Activated T-cell treated with anti-CD3 and anti-CD28 coated beads for 24 hours (primary cell): ENCODE measurements at regions not wholly inside any gene's neighbourhood (a gene's known extent, or its start where the extent isn't known, plus 50 kb on each side); places are given as distances from the start of the nearest gene placed in this dataset.

Experiments used
- DNase-seq: peaks from one replicate; pipeline ENCODE4 v3.0.0-alpha.2; 2020; ENCODE audit warnings: low read depth

- no peak for DNase-seq
Observed at GRCh38 chr5:167863883-167864282, 427.6 kb upstream of the WWC1 start.

GRCh38 chr5:167864801-167865200 is 426.6 kb upstream of the WWC1 start:
- DNase-seq = no peak

DNA sequence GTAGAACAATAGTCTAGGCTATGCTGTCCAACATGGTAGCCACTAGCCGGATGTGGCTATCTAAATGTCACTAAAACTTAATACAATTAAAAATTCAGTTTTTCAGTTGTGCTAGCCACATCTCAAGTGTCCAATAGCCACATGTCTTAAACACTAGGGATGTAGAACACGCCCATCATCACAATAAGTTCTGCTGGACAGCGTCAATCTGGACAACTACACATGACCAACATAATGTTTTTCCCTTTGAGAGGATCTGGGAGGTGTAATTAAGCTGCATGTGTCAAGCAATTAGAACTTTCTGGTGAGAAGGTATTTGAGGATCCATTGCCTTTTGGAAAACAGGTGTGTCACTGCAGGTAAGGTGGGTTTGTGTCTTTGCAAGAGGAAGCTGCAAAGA is 424.6 kb upstream of the WWC1 start:
- no peak for DNase-seq

- no peak for DNase-seq
Observed at GRCh38 chr5:167867281-167867680, 424.2 kb upstream of the WWC1 start.

DNA sequence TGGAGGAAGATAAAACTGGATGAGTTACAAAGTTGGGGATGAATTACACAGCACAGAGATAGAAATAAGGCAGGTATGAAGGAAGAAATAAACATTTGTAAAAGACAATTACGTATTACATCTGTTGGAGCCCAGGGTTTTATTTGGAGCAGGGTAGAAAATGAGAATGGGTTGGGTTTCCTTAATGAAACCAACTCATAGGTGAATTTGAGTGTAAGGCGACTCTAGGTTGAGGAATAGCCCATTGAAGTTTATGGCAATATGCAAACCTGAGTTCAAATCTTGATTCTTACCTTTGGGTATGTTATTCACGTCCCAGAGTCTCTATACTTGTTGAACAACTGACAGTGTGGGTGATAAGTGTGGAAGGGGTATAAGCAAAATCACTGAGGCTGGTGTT is 422.3 kb upstream of the WWC1 start:
- no peak for DNase-seq

DNA sequence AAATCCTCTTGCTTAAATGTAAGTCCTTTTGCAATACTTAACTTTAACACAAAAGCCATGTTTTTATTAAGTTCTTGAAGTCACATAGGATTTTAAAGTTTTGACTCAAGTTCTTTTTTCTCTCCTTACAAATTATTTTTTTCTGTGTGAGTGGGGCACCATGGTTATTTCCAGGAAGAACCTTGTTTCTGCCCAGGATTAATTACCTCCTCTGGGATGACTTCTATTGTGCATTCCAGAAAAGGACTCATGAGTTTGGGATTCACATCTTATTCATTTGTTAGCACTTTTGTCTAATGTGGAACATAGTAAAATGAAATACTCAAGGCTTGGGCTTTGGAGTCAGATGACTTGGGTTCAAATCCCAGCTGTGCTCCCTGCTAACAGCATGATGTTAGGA is 421.4 kb upstream of the WWC1 start:
- DNase-seq = no peak

- no peak for DNase-seq
Observed at GRCh38 chr5:167871091-167871490, 420.4 kb upstream of the WWC1 start.

- DNase-seq = no peak
Observed at GRCh38 chr5:167872791-167873190, 418.7 kb upstream of the WWC1 start.

DNA sequence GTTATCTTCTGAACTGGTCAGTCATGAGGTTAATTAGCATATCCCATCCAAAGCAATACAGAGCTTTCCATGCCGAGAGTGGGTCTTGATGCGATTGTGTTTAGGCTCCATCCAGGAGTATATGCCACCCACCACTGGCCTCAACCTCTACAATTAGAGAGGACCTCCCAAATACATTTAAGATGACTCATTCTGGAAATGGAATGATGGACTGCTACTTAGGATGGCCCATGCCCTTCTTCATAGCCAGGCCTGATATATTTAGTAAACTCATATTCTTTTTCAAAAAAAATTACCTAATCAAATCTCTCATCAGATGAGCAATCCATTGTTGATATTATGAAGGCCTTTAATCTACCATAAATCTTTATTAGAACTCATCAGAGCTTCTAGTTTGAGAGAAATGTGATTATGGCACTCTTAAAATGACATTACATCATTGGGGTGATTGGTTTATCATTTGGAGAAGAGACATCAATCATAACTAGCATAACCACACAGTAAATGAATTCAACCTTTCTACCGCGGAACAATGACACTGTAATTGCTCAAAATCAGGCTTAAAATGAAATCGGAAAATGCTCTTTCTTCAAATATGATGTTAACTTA is 414.2 kb upstream of the WWC1 start:
- DNase-seq = no peak

DNA sequence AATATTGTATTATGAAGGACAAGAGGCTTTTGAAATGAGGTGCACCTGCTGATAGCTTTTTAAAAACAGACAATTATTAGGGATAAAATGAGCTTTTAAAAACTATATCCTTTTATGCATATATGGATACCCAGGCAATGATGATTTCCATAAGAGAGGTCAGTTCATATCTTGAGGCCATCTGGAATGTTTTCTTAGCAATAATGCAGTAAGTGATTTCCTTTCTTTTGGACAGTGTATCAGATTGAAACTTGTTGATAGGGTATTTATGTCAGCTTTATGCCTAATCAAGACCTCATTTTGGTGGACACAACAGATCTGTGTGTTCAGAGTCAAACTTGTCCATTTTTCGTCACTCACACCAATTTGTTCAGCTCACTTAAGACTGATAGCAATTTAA is 413.5 kb upstream of the WWC1 start:
- no peak for DNase-seq

GRCh38 chr5:167880420-167880819 is 411.0 kb upstream of the WWC1 start:
- DNase-seq = no peak

- no peak for DNase-seq
Observed at GRCh38 chr5:167881041-167881440, 410.4 kb upstream of the WWC1 start.

DNA sequence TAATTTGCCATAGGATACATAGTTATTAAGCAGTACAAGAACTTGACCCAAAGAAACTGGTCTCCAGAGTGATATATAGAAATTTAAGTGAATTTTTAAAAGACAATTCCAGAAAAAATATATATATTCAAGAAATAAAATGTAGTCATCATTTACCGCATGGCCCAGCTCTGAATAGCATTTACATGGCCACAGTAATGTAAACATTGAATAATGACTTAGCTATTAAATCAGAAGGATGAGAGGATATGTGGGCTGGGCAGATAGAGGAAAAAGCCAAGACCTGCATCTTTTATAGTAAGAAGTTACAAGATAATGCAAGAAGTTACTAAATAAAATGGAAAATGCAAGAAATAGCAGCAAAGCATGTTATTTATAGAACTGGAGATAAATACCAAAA is 405.2 kb upstream of the WWC1 start:
- DNase-seq = no peak

GRCh38 chr5:167888393-167888792 is 403.1 kb upstream of the WWC1 start:
- no peak for DNase-seq

GRCh38 chr5:167889276-167889675 is 402.2 kb upstream of the WWC1 start:
- DNase-seq = no peak

DNA sequence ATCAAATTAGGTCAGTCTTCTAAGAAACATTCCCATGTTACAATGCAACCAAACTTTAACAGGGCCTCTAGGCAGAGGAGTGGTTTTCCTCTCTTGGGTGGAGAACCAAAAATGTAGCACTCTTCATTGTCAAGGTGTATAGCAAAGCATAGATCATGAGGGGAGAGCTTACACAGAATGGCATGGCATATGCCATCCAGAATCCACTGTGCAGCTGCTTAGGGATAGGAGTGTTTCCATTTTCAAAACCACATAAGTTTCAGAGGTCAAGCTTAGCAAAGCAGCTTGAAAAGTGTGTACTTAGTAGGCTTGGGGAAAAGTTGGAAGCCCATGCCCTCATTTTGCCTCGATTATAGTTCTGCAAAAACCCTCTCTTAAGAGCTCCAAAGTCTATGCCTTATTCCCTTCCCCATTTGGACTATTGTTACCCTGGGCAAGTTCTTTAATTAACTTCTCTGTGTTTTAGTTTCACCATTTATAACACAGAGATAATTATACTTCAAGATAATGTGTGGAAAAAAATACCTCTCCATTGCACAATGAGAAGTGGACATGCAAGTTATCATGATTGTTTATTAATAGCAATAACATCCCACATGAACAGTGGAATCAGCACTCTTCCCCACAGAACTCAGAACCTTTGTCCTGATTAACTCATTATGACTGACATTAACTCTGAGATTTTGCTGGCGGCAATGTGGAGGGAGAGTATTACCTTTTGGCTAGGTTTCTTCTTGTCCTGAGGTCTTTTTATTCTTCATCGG is 398.9 kb upstream of the WWC1 start:
- no peak for DNase-seq

DNA sequence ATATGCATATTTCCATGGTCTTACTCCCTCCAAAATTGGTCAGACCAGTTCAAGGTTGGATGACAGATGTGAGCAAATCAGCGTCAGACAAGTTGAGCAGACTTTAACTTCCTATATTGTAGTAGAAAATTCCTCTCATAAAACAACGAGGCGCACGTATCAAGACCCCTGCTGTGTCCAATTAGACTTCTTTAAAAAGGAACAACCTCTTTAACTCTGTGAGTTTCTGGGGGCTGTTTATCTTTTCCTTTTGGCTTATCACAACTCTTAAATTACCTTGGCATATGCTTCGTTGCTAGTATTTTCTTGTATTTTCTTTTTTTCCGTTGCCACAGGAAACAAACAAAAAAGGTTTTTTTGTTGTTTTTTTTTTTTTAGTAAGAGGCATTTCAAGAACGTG is 398.2 kb upstream of the WWC1 start:
- DNase-seq = no peak

GRCh38 chr5:167894631-167895472 is 396.6 kb upstream of the WWC1 start:
- DNase-seq = no peak

DNA sequence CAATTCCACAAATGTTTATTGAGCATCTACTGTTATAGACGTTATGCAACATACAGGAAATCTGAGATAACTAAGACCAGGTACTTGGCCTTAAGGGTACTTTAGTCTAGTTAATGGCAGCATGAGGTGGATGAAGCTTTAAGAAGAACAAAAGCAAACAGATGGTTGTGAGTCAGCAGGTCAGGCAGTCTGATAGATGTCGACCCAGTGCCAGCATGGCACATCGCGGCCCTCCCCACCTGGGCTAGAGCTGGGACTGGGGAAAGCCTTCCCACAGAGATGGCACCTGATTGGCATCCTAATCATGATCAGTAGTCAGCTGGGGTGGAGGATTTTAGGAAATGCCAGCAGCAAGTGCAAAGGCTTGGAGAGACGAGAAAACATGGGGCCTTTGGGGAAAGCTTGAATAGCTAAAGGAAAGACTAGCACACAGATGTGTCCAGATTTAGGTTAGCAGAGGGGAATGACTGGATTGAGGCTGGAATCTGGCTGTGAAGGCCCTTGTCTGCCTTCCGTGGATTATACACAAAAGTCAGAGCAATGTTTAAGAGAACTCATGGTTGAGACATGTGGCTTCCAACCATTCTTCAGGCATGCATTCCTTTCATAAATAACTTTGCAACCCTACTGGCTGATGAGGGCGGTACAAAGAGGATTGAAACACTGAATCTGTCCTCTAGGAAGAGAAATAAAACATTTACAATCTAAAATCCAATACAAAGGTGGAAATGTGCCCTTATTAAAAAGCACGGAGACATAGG is 395.4 kb upstream of the WWC1 start:
- no peak for DNase-seq

DNA sequence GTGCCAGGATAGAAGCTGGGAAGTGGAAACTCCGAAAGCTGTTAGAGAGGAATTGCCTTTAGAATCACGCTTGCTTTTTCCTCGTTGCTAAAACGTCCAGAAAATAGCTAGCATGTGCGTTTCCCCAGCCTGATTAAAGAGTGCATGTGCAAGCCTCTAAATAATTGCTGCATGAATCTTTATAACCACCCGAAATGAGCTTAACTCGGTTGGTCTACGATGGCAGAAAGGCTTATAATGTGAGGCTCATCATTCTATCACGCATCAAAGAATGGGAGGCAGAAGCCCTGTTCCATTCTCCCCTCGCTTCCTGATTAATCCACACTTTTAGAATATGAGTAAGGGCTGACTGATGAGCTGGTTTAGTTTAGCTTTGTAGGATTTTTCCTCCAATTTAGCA is 394.6 kb upstream of the WWC1 start:
- DNase-seq = no peak

- DNase-seq = no peak
Observed at GRCh38 chr5:167897371-167897770, 394.1 kb upstream of the WWC1 start.

- no peak for DNase-seq
Observed at GRCh38 chr5:167898361-167899042, 392.9 kb upstream of the WWC1 start.
